SU-DHL-6 (cell line): ENCODE measurements at regions not wholly inside any gene's neighbourhood (a gene's known extent, or its start where the extent isn't known, plus 50 kb on each side); places are given as distances from the start of the nearest gene placed in this dataset.

ENCODE experiments used
- H2AFZ ChIP-seq: fragments of 200-600 bp; sonication (generic); 2 replicates; pipeline ENCODE4 v1.6.1; 2014; ENCODE audit warnings: low read depth, mild to moderate bottlenecking, moderate library complexity, mixed read lengths, antibody characterized with exemption, low read length; ENCODE audit not compliant: severe bottlenecking
- H3F3A ChIP-seq: fragments of 200-600 bp; shearing (Covaris generic); 2 replicates; pipeline ENCODE4 v1.6.0; 2016; ENCODE audit warnings: antibody characterized with exemption, mild to moderate bottlenecking; ENCODE audit not compliant: insufficient read depth
- H3K27ac ChIP-seq: fragments of 200-600 bp; sonication (generic); 2 replicates; pipeline ENCODE4 v1.5.1; 2016; ENCODE audit warnings: low read depth, mild to moderate bottlenecking, low read length, moderate library complexity, mixed read lengths
- H3K27me3 ChIP-seq: fragments of 200-600 bp; sonication (generic), shearing (Covaris generic); 2 replicates; pipeline ENCODE4 v1.6.0; 2014; ENCODE audit warnings: mild to moderate bottlenecking, low read length
- H3K36me3 ChIP-seq: fragments of 200-600 bp; sonication (generic); 2 replicates; pipeline ENCODE4 v1.6.1; 2014; ENCODE audit warnings: mild to moderate bottlenecking, low read length, mixed read lengths
- H3K4me2 ChIP-seq: fragments of 300-600, 200-600 bp; shearing (Covaris generic), sonication (generic); 2 replicates; pipeline ENCODE4 v1.6.0; 2014; ENCODE audit warnings: low read length, low read depth, mild to moderate bottlenecking; ENCODE audit not compliant: poor library complexity, severe bottlenecking
- H3K4me3 ChIP-seq: fragments of 200-600 bp; sonication (generic); 2 replicates; pipeline ENCODE4 v1.5.1; 2014; ENCODE audit warnings: antibody characterized with exemption, low read length, mild to moderate bottlenecking, mixed read lengths; ENCODE audit not compliant: insufficient read depth, poor library complexity, severe bottlenecking
- H3K79me2 ChIP-seq: fragments of 200-600 bp; sonication (generic); 2 replicates; pipeline ENCODE4 v1.6.1; 2014; ENCODE audit warnings: mild to moderate bottlenecking, low read length, moderate library complexity; ENCODE audit not compliant: insufficient read depth
- H3K9ac ChIP-seq: fragments of 200-600 bp; sonication (generic); 2 replicates; pipeline ENCODE4 v1.7.0; 2014; ENCODE audit warnings: mild to moderate bottlenecking, low read length
- H3K9me2 ChIP-seq: fragments of 200-600 bp; sonication (generic); replicated peaks from 2 replicates; pipeline ENCODE4 v1.6.1; 2014; ENCODE audit warnings: low read length; ENCODE audit not compliant: insufficient read depth
- H3K9me3 ChIP-seq: fragments of 200-600 bp; sonication (generic); 2 replicates; pipeline ENCODE4 v1.6.1; 2014; ENCODE audit warnings: low read length, mixed read lengths; ENCODE audit not compliant: insufficient read depth
- H4K20me1 ChIP-seq: fragments of 200-600 bp; sonication (generic); 2 replicates; pipeline ENCODE4 v1.6.1; 2014; ENCODE audit warnings: low read depth, mild to moderate bottlenecking, antibody characterized with exemption, low read length, moderate library complexity, mixed read lengths
- EZH2phosphoT487 ChIP-seq: fragments of 200-600 bp; sonication (generic), shearing (Covaris generic); conservative IDR thresholded peaks from 2 replicates; pipeline ENCODE4 v1.6.1; 2018; ENCODE audit warnings: mild to moderate bottlenecking, antibody characterized with exemption, low read length, moderate library complexity, mixed read lengths
- TF ChIP-seq, protein P1 (sequence below): fragments of 200-600 bp; sonication (generic); IDR thresholded peaks from one replicate; pipeline ENCODE4 v1.5.1; 2017; ENCODE audit warnings: antibody characterized with exemption, mild to moderate bottlenecking, low read length, moderate library complexity; ENCODE audit not compliant: insufficient read depth, poor library complexity, severe bottlenecking

DNA sequence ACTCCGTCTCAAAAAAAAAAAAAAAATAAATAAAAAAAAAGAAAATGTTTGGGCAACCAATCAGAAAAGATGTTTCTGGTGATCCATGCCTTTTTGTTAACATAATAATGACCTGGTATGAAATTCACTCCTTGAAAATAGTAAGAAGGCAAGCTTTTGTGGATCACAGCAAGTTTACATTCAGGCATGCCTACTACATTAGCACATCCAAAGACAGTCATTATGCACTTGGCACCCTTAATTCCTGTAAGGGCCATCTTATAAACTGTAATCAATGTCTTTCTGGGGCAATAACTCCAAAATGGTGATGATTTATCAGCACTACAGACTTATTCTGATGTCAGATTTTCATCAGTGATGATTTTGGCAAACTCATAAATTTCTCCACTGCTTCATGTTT lies 1871.6 kb upstream of the AGA start:
- H3K9me3 ChIP-seq, result no peaks in the 10 kb centered on the region
- H3K9me2 ChIP-seq, result no peaks in the 10 kb centered on the region
- H3K27me3 ChIP-seq, result no peaks in the 10 kb centered on the region
- H4K20me1 ChIP-seq, result no peaks in the 10 kb centered on the region
- no peaks in the 10 kb centered on the region for H3F3A ChIP-seq
- H3K9ac ChIP-seq, result no peak overlapping the region
- no peak overlapping the region for H3K4me2 ChIP-seq
- no peak overlapping the region for H2AFZ ChIP-seq
- no peaks in the 10 kb centered on the region for H3K79me2 ChIP-seq
- no peak overlapping the region for H3K4me3 ChIP-seq
- TF ChIP-seq, protein P1, sequence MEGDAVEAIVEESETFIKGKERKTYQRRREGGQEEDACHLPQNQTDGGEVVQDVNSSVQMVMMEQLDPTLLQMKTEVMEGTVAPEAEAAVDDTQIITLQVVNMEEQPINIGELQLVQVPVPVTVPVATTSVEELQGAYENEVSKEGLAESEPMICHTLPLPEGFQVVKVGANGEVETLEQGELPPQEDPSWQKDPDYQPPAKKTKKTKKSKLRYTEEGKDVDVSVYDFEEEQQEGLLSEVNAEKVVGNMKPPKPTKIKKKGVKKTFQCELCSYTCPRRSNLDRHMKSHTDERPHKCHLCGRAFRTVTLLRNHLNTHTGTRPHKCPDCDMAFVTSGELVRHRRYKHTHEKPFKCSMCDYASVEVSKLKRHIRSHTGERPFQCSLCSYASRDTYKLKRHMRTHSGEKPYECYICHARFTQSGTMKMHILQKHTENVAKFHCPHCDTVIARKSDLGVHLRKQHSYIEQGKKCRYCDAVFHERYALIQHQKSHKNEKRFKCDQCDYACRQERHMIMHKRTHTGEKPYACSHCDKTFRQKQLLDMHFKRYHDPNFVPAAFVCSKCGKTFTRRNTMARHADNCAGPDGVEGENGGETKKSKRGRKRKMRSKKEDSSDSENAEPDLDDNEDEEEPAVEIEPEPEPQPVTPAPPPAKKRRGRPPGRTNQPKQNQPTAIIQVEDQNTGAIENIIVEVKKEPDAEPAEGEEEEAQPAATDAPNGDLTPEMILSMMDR, result no peak
- no peak for TF ChIP-seq EZH2phosphoT487
- no peak overlapping the region for H3K27ac ChIP-seq
- H3K36me3 ChIP-seq, result no peaks in the 10 kb centered on the region

DNA sequence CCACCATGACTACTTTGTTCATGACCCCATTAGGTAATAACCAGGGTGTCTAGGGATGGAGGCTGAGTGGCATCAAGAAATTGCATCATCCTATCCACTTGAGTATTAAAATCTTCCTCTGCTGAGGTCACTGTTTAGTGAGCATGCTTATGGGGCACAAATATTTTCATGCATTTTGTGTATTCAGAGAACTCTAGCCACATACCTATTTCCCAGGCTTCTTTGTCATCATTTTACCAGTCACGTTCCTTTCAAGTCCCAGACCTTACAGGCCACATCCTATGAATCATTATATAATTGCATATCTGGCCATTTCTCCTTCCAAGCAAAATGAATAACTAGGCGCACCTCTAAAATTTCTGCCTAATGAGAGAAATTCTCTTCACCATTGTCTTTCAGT lies 1882.9 kb upstream of the AGA start:
- Histone ChIP-seq H3K79me2 (no peaks in the 10 kb centered on the region), H4K20me1 (no peaks in the 10 kb centered on the region), H3K9ac (no peak overlapping the region), H3F3A (no peaks in the 10 kb centered on the region), H3K9me3 (no peaks in the 10 kb centered on the region), H2AFZ (no peak overlapping the region), H3K4me2 (no peak overlapping the region), H3K9me2 (no peaks in the 10 kb centered on the region), H3K27ac (no peak overlapping the region), H3K27me3 (no peaks in the 10 kb centered on the region), H3K36me3 (no peaks in the 10 kb centered on the region), H3K4me3 (no peak overlapping the region)
- TF ChIP-seq, protein P1, result no peak
- no peak for TF ChIP-seq EZH2phosphoT487

DNA sequence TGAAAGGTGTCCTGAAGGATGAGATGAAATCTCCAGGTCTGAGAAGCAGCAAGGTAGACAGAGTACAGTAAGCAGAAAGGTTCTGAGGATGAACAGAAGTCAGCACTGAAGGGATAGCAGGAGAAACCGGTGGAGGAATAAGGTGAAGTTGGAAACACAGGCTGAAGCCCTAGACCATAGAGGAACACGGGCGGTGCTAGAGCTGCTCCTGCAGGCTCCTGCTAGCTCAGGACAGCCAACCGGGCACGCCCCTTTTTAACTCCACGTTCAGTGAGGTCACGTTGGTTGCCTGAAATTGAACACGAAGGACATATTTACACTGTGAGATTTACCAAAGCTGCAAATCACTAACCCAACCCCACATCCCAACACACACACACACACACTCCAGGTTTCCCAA lies 1886.4 kb upstream of the AGA start:
- Histone ChIP-seq H3K9me2 (no peaks in the 10 kb centered on the region), H3K4me2 (no peak overlapping the region), H3K4me3 (no peak overlapping the region), H3K79me2 (no peaks in the 10 kb centered on the region), H2AFZ (no peak overlapping the region), H4K20me1 (no peaks in the 10 kb centered on the region), H3K9me3 (no peaks in the 10 kb centered on the region), H3K27ac (no peak overlapping the region), H3K9ac (no peak overlapping the region), H3F3A (no peaks in the 10 kb centered on the region), H3K36me3 (no peaks in the 10 kb centered on the region), H3K27me3 (no peaks in the 10 kb centered on the region)
- TF ChIP-seq EZH2phosphoT487, result no peak
- TF ChIP-seq, protein P1, result no peak

DNA sequence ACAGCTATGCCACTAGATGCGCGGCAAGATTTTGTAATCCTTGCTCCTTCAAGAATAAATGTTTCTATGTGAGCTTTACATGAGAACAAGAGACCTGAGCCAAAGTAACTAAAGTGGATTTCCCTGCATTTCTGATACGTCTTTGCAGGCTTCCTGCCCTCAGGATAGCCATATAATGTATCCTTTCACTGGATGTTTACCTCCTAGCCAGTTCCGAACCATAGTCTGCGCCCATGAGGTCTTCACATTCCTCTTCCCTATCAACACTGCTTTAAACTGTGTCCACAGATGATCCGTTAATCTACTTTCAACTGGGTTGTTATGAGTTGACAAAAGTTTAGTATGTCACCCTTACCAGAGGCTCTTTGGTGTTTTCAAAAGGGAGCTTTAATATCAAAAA lies 1889.1 kb upstream of the AGA start:
- H3K9ac ChIP-seq, result no peak overlapping the region
- H2AFZ ChIP-seq, result no peak overlapping the region
- no peaks in the 10 kb centered on the region for H3F3A ChIP-seq
- H3K9me3 ChIP-seq, result no peaks in the 10 kb centered on the region
- no peaks in the 10 kb centered on the region for H3K36me3 ChIP-seq
- no peak overlapping the region for H3K4me3 ChIP-seq
- no peak overlapping the region for H3K27ac ChIP-seq
- H3K79me2 ChIP-seq, result no peaks in the 10 kb centered on the region
- no peaks in the 10 kb centered on the region for H3K27me3 ChIP-seq
- H3K4me2 ChIP-seq, result no peak overlapping the region
- no peaks in the 10 kb centered on the region for H4K20me1 ChIP-seq
- H3K9me2 ChIP-seq, result no peaks in the 10 kb centered on the region
- TF ChIP-seq, protein P1, result no peak
- TF ChIP-seq EZH2phosphoT487, result no peak
